Lower leg skin (tissue), 3 donors: ENCODE measurements at regions not wholly inside any gene's neighbourhood (a gene's known extent, or its start where the extent isn't known, plus 50 kb on each side); places are given as distances from the start of the nearest gene placed in this dataset.

Experiments
- POLR2A ChIP-seq, 2 donors: fragments of 450-650 bp; IDR thresholded peaks; one replicate each; pipeline ENCODE4 v1.6.1; 2016 to 2017; ENCODE audit warnings: antibody characterized with exemption in 2 of 2, mild to moderate bottlenecking in 1 of 2, moderate library complexity in 1 of 2
- TF ChIP-seq, protein P1 (sequence below), 3 donors: fragments of 450-650 bp; IDR thresholded peaks; one replicate each; pipeline ENCODE4 v1.5.1; 2016; ENCODE audit warnings: antibody characterized with exemption in 3 of 3, mild to moderate bottlenecking in 3 of 3, moderate library complexity in 2 of 3

DNA sequence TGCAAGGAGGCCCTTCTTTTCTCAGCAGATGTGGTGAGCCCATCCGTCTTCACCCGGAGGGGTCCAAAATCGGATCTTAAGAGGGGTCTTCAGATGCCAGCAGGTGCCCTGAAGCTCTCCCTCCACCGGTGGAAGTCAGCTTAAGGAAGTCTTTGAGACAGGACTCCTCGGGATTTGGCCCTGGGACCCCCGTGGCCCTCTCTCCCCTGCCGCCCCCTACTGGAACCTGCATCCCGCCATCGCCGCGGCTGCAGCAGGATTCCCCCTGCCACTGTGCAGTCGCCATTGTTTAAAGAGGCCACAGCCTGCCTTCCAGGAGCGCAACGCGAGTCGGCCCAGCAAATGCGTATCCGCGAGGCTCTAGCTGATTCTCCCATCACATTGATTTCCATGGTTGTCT is 292.5 kb upstream of the ZNF337 start:
- TF ChIP-seq, protein P1, sequence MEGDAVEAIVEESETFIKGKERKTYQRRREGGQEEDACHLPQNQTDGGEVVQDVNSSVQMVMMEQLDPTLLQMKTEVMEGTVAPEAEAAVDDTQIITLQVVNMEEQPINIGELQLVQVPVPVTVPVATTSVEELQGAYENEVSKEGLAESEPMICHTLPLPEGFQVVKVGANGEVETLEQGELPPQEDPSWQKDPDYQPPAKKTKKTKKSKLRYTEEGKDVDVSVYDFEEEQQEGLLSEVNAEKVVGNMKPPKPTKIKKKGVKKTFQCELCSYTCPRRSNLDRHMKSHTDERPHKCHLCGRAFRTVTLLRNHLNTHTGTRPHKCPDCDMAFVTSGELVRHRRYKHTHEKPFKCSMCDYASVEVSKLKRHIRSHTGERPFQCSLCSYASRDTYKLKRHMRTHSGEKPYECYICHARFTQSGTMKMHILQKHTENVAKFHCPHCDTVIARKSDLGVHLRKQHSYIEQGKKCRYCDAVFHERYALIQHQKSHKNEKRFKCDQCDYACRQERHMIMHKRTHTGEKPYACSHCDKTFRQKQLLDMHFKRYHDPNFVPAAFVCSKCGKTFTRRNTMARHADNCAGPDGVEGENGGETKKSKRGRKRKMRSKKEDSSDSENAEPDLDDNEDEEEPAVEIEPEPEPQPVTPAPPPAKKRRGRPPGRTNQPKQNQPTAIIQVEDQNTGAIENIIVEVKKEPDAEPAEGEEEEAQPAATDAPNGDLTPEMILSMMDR (IDR thresholded peaks at IDR 0.05) = no peak
- no peak for TF ChIP-seq POLR2A (IDR thresholded peaks at IDR 0.05)
